GM12874 (cell line): ENCODE measurements at regions not wholly inside any gene's neighbourhood (a gene's known extent, or its start where the extent isn't known, plus 50 kb on each side); places are given as distances from the start of the nearest gene placed in this dataset.

Experiments
- CTCF ChIP-seq: IDR thresholded peaks from 2 replicates; pipeline ENCODE4 v1.5.1; 2011; ENCODE audit warnings: low read depth, mild to moderate bottlenecking, control low read depth, low read length, moderate library complexity; ENCODE audit not compliant: insufficient read depth

DNA sequence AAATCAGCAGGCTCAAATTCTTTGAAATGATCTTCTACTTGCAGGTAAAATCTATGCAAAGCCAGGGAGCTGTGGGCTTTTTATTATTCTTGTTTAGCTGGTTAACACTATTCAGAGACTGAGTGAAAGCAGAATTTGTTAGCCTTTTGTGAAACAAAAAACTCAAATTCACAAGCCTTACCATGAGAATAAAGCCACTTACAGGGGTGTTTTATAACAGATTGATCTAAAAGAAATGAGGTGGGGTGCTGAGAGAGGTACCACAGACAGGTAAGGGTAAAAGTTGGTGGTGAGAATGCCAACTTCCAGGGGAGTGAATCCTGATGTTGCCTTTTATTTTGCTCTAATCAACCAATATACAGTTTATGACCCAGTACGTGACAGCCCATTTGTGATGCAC is 1585.6 kb downstream of the EFNA5 start:
- TF ChIP-seq CTCF: no peak

DNA sequence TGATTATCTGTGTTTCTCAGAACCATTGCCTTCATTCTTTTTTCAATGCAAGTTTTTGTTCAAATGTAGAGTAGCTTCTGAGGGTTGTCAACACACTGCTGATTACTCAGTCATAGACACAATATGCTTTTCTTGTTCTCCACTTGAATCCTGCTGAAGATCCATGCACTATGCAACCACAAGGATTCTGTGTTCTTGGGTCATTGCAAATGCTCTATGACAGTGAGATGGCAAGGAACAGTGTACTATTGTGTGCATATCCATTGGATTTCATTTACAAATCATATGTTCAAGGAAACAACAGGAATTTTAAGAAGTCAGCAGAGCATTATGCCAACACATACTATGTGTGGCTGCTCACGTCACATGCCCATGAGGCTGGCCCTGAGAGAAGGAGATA is 1590.2 kb downstream of the EFNA5 start:
- no peak for TF ChIP-seq CTCF

DNA sequence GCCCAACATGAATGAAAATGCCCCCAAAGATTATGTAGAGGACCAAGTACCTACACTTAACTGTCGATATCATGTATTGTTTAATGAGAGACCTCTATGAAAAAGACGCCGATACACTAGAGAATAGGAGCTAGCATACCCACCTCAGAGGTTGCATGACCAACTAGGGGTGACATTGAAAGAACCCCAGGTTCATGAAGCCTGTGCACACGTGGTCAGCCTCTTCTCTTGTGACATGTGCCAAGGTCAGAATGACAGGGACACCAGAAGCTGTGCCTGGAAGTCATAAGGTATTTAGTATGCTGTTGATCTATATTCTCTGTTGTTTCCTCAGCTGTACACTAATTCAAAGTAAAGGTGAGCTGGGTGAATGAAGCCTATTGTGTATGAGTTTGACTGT is 1594.1 kb downstream of the EFNA5 start:
- no peak for TF ChIP-seq CTCF

DNA sequence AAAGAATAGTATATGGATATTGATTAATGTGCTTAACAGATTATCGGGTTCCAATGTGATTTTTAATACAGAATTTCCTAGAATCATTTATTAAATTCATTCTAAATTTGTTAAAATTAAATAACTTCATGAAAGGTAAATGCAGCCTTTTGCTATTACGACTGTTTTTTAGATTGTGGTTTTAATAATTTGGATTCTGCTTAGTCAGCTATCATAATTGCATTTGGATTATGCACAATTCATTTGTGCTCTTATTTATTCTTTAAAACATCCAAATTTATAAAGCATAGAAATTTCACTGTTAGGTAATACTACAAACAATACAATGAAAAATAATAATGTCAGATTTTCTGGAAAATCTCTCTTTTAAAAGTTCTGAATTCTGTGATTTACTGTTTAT is 1598.5 kb downstream of the EFNA5 start:
- TF ChIP-seq CTCF: no peak

DNA sequence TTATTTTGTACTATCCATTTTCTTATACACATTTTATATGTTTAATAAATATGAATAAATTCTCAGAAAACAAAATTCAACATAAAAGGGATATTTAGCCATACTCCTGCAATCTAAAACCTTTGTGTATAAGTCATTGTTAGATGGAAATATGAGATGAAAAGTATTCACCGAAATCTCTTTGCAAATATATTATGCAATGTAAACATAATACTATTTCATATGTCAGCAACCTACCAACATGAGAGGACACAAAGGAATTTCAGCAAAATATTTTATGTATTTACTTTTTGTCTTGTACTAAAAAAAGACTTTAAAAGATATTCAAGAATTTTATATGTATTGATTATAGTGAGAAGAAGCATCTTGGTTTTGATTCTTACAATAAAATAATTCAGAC is 1623.4 kb downstream of the EFNA5 start:
- TF ChIP-seq CTCF: no peak

- no peak for TF ChIP-seq CTCF
These were observed 1642.4 kb downstream of the EFNA5 start for GRCh38 chr5:106028314-106028713.

DNA sequence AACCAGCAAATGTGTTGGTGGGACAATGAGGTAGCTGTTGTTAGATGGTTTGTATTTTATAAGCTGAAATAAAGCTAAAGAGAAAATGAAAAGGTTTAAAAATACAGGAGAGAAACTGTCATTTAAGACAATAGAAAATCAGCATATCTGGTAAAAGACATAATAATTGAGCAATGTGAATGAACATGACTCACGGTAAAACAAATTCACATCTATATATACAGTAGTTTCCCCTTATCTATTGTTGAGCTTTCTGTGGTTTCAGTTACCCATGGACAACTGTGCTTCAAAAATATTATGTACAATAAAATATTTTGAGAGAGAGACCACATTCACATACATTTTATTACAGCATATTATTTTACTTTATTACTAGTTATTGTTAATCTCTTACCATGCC is 1649.8 kb downstream of the EFNA5 start:
- TF ChIP-seq CTCF: no peak

DNA sequence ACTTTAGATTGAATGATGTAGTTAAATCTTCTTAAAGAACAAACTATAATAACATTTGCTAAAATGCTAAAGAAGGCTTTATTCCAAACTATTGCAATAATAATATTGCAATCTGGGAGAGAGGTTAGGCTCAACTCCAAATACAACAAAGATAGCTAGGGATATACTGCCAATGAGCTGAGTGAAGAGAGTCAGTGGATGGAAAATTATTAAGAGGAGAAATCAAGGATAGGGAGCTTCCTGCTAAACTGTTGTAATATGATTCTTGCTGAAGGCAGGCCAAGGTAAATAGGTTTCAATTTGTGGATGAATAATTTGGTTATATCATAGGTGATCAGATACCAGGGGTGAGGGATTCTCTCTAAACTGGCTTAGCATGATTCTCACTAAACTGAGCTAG is 1651.5 kb downstream of the EFNA5 start:
- TF ChIP-seq CTCF: no peak
